Posterior vena cava (tissue), 2 donors: ENCODE measurements at regions not wholly inside any gene's neighbourhood (a gene's known extent, or its start where the extent isn't known, plus 50 kb on each side); places are given as distances from the start of the nearest gene placed in this dataset.
"Not testable (repeated sequence)": the region's sequence is repeated elsewhere in the genome, so short reads cannot be mapped to it uniquely, and the experiment has no call there.

Source experiments
- DNase-seq: peaks from one replicate; pipeline ENCODE4 v3.0.0-alpha.2; 2020; ENCODE audit warnings: low spot score
- intact Hi-C, 2 donors: fragments of 100-400 bp; cut with DNase I; formaldehyde crosslinking; loops; one replicate each; pipeline versions ENCODE4 v1.14.1 to v1.14.2; 2022 to 2023
- donor health status: DM: yes; HTN: yes; CAD: no.
- donor health status: DM: yes; HTN: yes; CAD: no.

- DNase-seq: no peak
- intact Hi-C loops: no loop called here
These were observed 154.0 kb upstream of the THSD7A start for GRCh38 chr7:11985971-11986370.

GRCh38 chr7:11988186-11988585 is 156.2 kb upstream of the THSD7A start:
- intact Hi-C loops: no loop called here
- no peak for DNase-seq

GRCh38 chr7:12002428-12002827 is 170.4 kb upstream of the THSD7A start:
- DNase-seq: no peak
- intact Hi-C loops: no loop called here

- intact Hi-C loops: no loop called here
- no peak for DNase-seq
These were observed 172.6 kb upstream of the THSD7A start for GRCh38 chr7:12004581-12004980.

DNA sequence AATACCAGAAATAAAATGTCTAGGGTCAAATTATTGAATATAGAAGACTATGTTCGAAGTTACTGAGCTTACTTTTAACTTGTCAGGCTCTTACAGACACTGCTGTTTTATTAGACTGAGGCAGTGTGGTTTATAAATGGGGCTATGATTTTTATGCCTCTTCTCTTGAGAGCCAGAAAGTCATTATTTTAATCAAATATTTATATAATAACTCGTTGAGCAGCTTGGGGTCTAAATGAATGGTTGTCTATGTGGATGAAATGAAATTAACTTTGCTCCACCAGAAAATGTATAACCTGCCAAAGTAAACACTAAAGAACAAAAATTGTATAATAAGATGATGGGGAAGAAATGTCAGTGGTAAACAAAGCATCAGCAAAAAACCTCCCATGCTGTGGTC is 175.6 kb upstream of the THSD7A start:
- DNase-seq: no peak

DNA sequence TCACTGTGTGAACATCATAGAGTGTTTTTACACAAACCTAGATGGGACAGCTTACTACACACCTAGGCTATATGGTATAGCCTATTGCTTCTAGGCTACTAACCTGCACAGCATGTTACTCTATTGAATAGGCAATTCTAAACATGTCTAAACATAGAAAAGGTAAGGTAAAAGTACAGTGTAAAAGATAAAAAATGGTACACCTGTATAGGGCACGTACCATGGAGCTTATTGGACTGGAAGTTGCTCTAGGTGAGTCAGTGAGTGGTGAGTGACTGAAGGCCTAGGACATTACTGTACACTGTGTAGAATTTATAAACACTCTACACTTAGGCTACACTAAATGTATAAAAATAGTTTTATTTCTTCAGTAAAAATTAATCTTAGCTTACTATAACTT is 182.0 kb upstream of the THSD7A start:
- no peak for DNase-seq
- intact Hi-C loops: no loop called here

More for the DNA sequence above, 175.6 kb upstream of the THSD7A start:
- intact Hi-C loops: no loop called here

DNA sequence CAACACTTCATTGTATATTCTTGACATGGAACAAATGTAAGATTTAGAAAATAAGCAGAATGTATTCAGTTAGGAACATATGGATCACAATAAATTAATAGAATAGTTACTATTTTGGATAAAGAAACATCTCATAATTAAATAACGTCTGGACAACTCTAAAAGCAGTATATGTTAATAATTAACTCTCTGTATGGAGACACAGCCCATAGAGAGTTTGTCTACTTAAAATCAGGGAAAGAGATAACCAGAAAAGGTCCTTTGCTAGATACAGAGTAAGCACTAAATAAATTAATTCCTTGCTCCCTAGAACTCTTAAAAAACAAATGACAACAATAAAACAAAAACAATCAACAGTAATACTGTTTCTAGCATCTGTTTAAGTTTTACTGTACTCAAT is 184.4 kb upstream of the THSD7A start:
- no peak for DNase-seq
- intact Hi-C loops: no loop called here

DNA sequence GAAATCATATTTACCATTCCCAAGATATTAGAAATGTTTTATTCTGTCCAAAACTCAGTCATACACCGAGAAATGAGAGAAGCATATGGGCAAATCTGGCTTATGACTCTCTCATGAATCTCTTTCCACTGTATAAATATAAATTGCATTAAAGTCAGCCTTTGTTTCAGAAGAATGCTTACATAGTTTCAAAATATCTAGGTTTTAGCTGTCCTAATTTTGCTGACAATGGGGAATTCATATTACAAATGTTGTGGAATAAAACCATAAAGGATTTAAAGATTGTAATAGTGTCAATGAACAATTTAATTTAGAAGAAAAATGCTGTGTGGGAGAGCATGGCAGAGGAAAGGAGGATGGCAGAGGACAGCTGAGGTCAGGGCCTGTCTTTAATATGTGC is 185.0 kb upstream of the THSD7A start:
- intact Hi-C loops: no loop called here
- no peak for DNase-seq

DNA sequence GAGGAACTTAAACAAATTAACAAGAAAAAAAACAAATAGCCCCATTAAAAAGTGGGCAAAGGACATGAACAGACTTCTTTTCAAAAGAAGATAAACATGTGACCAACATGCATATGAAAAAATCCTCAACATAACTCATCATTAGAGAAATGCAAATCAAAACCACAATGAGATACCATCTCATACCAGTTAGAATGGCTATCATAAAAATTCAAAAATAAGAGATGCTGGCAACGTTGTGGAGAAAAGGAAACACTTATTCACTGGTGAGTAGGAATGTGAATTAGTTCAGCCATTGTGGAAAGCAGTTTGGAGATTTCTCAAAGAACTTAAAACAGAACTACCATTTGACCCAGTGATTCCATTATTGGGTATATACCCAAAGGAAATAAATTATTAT is 189.1 kb upstream of the TMEM106B start:
- intact Hi-C loops, DNase-seq: not testable (repeated sequence)

- no peak for DNase-seq
- intact Hi-C loops: no loop called here
These were observed 185.8 kb upstream of the TMEM106B start for GRCh38 chr7:12025246-12025645.

- intact Hi-C loops: no loop called here
- DNase-seq: no peak
These were observed 182.6 kb upstream of the TMEM106B start for GRCh38 chr7:12028508-12028907.

- intact Hi-C loops: no loop called here
- no peak for DNase-seq
These were observed 181.0 kb upstream of the TMEM106B start for GRCh38 chr7:12030116-12030515.

- no peak for DNase-seq
- intact Hi-C loops: no loop called here
These were observed 179.9 kb upstream of the TMEM106B start for GRCh38 chr7:12031186-12031585.

- intact Hi-C loops: no loop called here
- no peak for DNase-seq
These were observed 179.5 kb upstream of the TMEM106B start for GRCh38 chr7:12031638-12032037.

DNA sequence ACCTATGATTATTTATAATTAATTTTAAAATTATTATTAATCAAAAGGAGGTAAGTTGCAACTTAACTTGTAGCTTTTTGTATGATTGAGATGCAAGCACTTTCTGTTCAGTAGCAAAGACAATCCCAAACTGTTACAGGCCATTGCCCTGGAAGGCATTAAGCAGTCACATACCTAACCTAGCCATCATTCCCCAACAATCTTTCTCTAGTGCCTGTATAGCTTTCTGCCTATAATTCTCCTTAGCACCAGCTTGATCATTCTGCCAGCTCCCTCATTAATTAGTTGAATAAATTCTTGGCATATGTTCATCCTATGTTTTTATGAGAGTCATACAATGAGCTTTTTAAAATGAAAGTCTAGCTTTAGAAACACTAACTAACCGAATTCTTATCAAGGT is 178.9 kb upstream of the TMEM106B start:
- intact Hi-C loops: no loop called here

GRCh38 chr7:12043457-12043856 is 167.6 kb upstream of the TMEM106B start:
- intact Hi-C loops: not testable (repeated sequence)
- DNase-seq: peak; percentile 38

More for the DNA sequence above, 178.9 kb upstream of the TMEM106B start:
- no peak for DNase-seq

DNA sequence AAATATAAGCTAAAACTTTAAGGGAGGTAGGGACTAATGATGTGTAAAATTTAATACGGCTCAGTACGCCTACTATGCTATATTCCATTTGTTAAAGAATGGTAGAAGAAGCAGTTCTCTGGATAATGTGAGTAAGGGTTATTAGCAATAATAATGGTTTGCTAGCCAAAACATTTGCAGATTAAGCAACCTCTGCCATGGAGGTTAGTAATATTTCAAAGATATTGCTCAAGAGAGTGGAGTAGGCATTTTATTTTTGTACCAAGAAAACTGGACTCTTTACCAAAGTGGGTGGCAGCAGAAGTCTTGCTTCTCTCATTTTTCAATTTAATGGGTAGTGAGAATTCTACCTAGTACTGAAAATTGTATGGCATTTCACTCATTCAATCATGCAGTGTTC is 158.9 kb upstream of the TMEM106B start:
- no peak for DNase-seq
- intact Hi-C loops: no loop called here

GRCh38 chr7:12053561-12053960 is 157.5 kb upstream of the TMEM106B start:
- no peak for DNase-seq
- intact Hi-C loops: no loop called here

- intact Hi-C loops: no loop called here
- DNase-seq: no peak
These were observed 156.3 kb upstream of the TMEM106B start for GRCh38 chr7:12054830-12055229.

GRCh38 chr7:12056381-12056780 is 154.7 kb upstream of the TMEM106B start:
- intact Hi-C loops: no loop called here
- no peak for DNase-seq

DNA sequence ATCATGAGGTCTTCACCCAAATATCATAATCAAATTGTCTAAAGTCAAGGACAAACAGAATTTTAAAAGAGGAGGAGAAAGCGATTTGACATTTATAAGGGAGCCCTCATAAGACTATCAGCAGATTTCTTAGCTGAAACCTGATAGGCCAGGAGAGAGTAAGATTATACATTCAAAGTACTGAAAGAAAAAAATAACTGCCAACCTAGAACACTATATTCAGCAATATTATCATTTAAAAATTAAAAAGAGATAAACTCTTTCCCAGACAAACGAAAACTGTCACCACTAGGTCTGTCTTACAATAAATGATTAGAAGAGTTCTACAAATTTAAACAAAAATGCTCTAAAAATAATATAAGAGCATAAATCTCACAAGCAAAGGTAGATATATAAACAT is 154.1 kb upstream of the TMEM106B start:
- DNase-seq: no peak
- intact Hi-C loops: no loop called here

GRCh38 chr7:12062062-12062461 is 149.0 kb upstream of the TMEM106B start:
- intact Hi-C loops: no loop called here

More at GRCh38 chr7:12062062-12062461, 149.0 kb upstream of the TMEM106B start:
- no peak for DNase-seq
